Neural crest cell (in vitro differentiated cells): ENCODE measurements at regions not wholly inside any gene's neighbourhood (a gene's known extent, or its start where the extent isn't known, plus 50 kb on each side); places are given as distances from the start of the nearest gene placed in this dataset.

ENCODE experiments used
- DNase-seq: peaks from one replicate; pipeline ENCODE4 v3.0.0; 2021; ENCODE audit warnings: low read depth, mixed read lengths, low spot score
- H3K27ac Mint-ChIP-seq: one replicate; pipeline ENCODE4 v1.8.0; 2021; ENCODE audit warnings: mild to moderate bottlenecking, mixed read lengths; ENCODE audit not compliant: unreplicated experiment
- H3K27me3 Mint-ChIP-seq: 2 replicates; pipeline ENCODE4 v1.8.0; 2021; ENCODE audit warnings: low read depth, mild to moderate bottlenecking, mixed read lengths
- H3K36me3 Mint-ChIP-seq: 2 replicates; pipeline ENCODE4 v1.8.0; 2021; ENCODE audit warnings: low read depth, mild to moderate bottlenecking, mixed read lengths
- H3K4me1 Mint-ChIP-seq: 2 replicates; pipeline ENCODE4 v1.8.0; 2021; ENCODE audit warnings: mixed read lengths
- H3K4me3 Mint-ChIP-seq: one replicate; pipeline ENCODE4 v1.8.0; 2021; ENCODE audit warnings: mild to moderate bottlenecking, mixed read lengths
- H3K9me3 Mint-ChIP-seq: 2 replicates; pipeline ENCODE4 v1.8.0; 2021; ENCODE audit warnings: mixed read lengths
- CTCF ChIP-seq: fragments of 200-600 bp; sonication (generic); conservative IDR thresholded peaks from 2 replicates; pipeline ENCODE4 v1.5.0; 2021; ENCODE audit warnings: antibody characterized with exemption, mild to moderate bottlenecking

- no peak overlapping the region for H3K27ac Mint-ChIP-seq
- H3K36me3 Mint-ChIP-seq = no peaks in the 10 kb centered on the region
- peaks cover 25% of the 10 kb centered on the region for H3K27me3 Mint-ChIP-seq
- DNase-seq = no peak
- no peaks in the 10 kb centered on the region for H3K9me3 Mint-ChIP-seq
- no peaks in the 10 kb centered on the region for H3K4me1 Mint-ChIP-seq
- TF ChIP-seq CTCF = no peak
- H3K4me3 Mint-ChIP-seq = no peak overlapping the region
Measured at GRCh38 chr18:70559446-70559845, 270.6 kb downstream of the SOCS6 start.

- H3K4me1 Mint-ChIP-seq = peaks cover under 1% of the 10 kb centered on the region
- H3K36me3 Mint-ChIP-seq = no peaks in the 10 kb centered on the region
- H3K27ac Mint-ChIP-seq = no peak overlapping the region
- no peak for DNase-seq
- TF ChIP-seq CTCF = no peak
- peaks cover 26% of the 10 kb centered on the region for H3K27me3 Mint-ChIP-seq
- no peak overlapping the region for H3K4me3 Mint-ChIP-seq
- no peaks in the 10 kb centered on the region for H3K9me3 Mint-ChIP-seq
Measured at GRCh38 chr18:70558371-70558770, 269.5 kb downstream of the SOCS6 start.

GRCh38 chr18:70554854-70555445 lies 266.1 kb downstream of the SOCS6 start:
- Mint-ChIP-seq H3K27me3 (peaks cover 19% of the 10 kb centered on the region), H3K4me3 (no peak overlapping the region), H3K27ac (no peak overlapping the region), H3K36me3 (no peaks in the 10 kb centered on the region), H3K4me1 (peaks cover 5% of the 10 kb centered on the region), H3K9me3 (peaks cover 3% of the 10 kb centered on the region)
- DNase-seq = no peak
- TF ChIP-seq CTCF = no peak

- TF ChIP-seq CTCF = no peak
- H3K4me1 Mint-ChIP-seq = peaks cover 5% of the 10 kb centered on the region
- H3K36me3 Mint-ChIP-seq = no peaks in the 10 kb centered on the region
- H3K27ac Mint-ChIP-seq = no peak overlapping the region
- peaks cover 17% of the 10 kb centered on the region for H3K27me3 Mint-ChIP-seq
- H3K9me3 Mint-ChIP-seq = peaks cover 5% of the 10 kb centered on the region
- no peak overlapping the region for H3K4me3 Mint-ChIP-seq
- DNase-seq = no peak
Measured at GRCh38 chr18:70553936-70554260, 265.1 kb downstream of the SOCS6 start.

GRCh38 chr18:70553245-70553935 lies 264.5 kb downstream of the SOCS6 start:
- no peak overlapping the region for H3K4me3 Mint-ChIP-seq
- peaks cover 7% of the 10 kb centered on the region for H3K9me3 Mint-ChIP-seq
- no peaks in the 10 kb centered on the region for H3K36me3 Mint-ChIP-seq
- TF ChIP-seq CTCF = no peak
- H3K27me3 Mint-ChIP-seq = peaks cover 17% of the 10 kb centered on the region
- peaks cover 5% of the 10 kb centered on the region for H3K4me1 Mint-ChIP-seq
- no peak for DNase-seq
- H3K27ac Mint-ChIP-seq = no peak overlapping the region
